Astrocyte (in vitro differentiated cells and primary cell): ENCODE measurements at regions not wholly inside any gene's neighbourhood (a gene's known extent, or its start where the extent isn't known, plus 50 kb on each side); places are given as distances from the start of the nearest gene placed in this dataset.

Experiments
- CTCF ChIP-seq: IDR thresholded peaks from 2 replicates; pipeline ENCODE4 v1.5.1; 2011; ENCODE audit warnings: low read depth, mild to moderate bottlenecking, inconsistent platforms, low read length, moderate library complexity; ENCODE audit not compliant: insufficient read depth
- EZH2 ChIP-seq: IDR thresholded peaks from 2 replicates; pipeline ENCODE4 v1.6.1; 2012; ENCODE audit warnings: mild to moderate bottlenecking, low read length, inconsistent platforms; ENCODE audit not compliant: insufficient read depth

DNA sequence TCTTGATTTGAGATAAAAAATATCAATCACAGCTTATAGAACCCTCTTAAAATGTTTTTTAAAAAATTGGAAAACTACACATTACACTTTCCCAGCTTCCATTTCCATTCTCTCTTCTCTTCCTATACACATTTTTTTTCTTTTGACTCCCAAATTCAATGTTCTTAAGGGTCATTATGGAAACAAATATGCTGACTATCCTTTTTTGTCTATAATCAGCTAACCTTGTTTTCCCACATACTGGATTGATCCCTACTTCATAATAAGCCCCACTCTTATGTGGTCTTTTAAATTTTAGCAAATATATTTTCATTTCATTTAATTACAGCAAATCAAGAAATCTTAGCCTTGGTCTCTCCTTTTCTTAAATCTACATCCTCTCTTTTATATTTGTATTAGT lies 378.4 kb downstream of the MEI4 start:
- TF ChIP-seq EZH2 (no peak), CTCF (no peak)
